ENCODE measurements at regions not wholly inside any gene's neighbourhood (a gene's known extent, or its start where the extent isn't known, plus 50 kb on each side); places are given as distances from the start of the nearest gene placed in this dataset.

GRCh38 chr2:12262681-12263436 lies 453.9 kb upstream of the TRIB2 start:
- no peak for TF ChIP-seq CTCF (IDR thresholded peaks at IDR 0.05; ENCODE audit: control insufficient read depth, extremely low read depth, insufficient read depth)

GRCh38 chr2:12263730-12264129 lies 453.0 kb upstream of the TRIB2 start:
- no peak for DNase-seq (ENCODE audit: low read depth)
- TF ChIP-seq CTCF (IDR thresholded peaks at IDR 0.05; ENCODE audit: control insufficient read depth, extremely low read depth, insufficient read depth) = no peak
- H3K4me3 ChIP-seq (ENCODE audit: low read depth, low read length) = no peak overlapping the region

More at GRCh38 chr2:12262681-12263436, 453.9 kb upstream of the TRIB2 start:
- no peak for DNase-seq (ENCODE audit: low read depth)
- no peak overlapping the region for H3K4me3 ChIP-seq (ENCODE audit: low read depth, low read length)

GRCh38 chr2:12264146-12264545 lies 452.6 kb upstream of the TRIB2 start:
- TF ChIP-seq CTCF (IDR thresholded peaks at IDR 0.05; ENCODE audit: control insufficient read depth, extremely low read depth, insufficient read depth) = no peak
- no peak overlapping the region for H3K4me3 ChIP-seq (ENCODE audit: low read depth, low read length)
- no peak for DNase-seq (ENCODE audit: low read depth)

- no peak for TF ChIP-seq CTCF (IDR thresholded peaks at IDR 0.05; ENCODE audit: control insufficient read depth, extremely low read depth, insufficient read depth)
- no peak for DNase-seq (ENCODE audit: low read depth)
- H3K4me3 ChIP-seq (ENCODE audit: low read depth, low read length) = no peak overlapping the region
Measured at GRCh38 chr2:12265646-12266045, 451.1 kb upstream of the TRIB2 start.

GRCh38 chr2:12267042-12267441 lies 449.7 kb upstream of the TRIB2 start:
- TF ChIP-seq CTCF (IDR thresholded peaks at IDR 0.05; ENCODE audit: control insufficient read depth, extremely low read depth, insufficient read depth) = no peak
- DNase-seq (ENCODE audit: low read depth) = no peak
- H3K4me3 ChIP-seq (ENCODE audit: low read depth, low read length) = no peak overlapping the region

- TF ChIP-seq CTCF (IDR thresholded peaks at IDR 0.05; ENCODE audit: control insufficient read depth, extremely low read depth, insufficient read depth) = no peak
- no peak overlapping the region for H3K4me3 ChIP-seq (ENCODE audit: low read depth, low read length)
- no peak for DNase-seq (ENCODE audit: low read depth)
Measured at GRCh38 chr2:12269041-12269972, 447.4 kb upstream of the TRIB2 start.

Measured in LNCaP clone FGC (cell line).